ENCODE measurements at regions not wholly inside any gene's neighbourhood (a gene's known extent, or its start where the extent isn't known, plus 50 kb on each side); places are given as distances from the start of the nearest gene placed in this dataset.

- TF ChIP-seq CTCF (IDR thresholded peaks at IDR 0.05) (no peak), POLR2A (IDR thresholded peaks at IDR 0.05) (no peak), POLR2AphosphoS5 (IDR thresholded peaks at IDR 0.05) (no peak)
These were observed 163.9 kb upstream of the HNMT start for GRCh38 chr2:137800386-137800785.

Data from breast epithelium (tissue), 3 donors.